Activated gamma-delta T cell treated with Interleukin-2 at 50 U/mL for 16 hours (primary cell): ENCODE measurements at regions not wholly inside any gene's neighbourhood (a gene's known extent, or its start where the extent isn't known, plus 50 kb on each side); places are given as distances from the start of the nearest gene placed in this dataset.

Source experiments
- DNase-seq: peaks from one replicate; pipeline ENCODE4 v3.0.0-alpha.2; 2020

- no peak for DNase-seq
Measured at GRCh38 chr10:77710081-77710551, 72.5 kb upstream of the KCNMA1 start.

- DNase-seq, result no peak
Measured at GRCh38 chr10:77707570-77707969, 70.0 kb upstream of the KCNMA1 start.

- no peak for DNase-seq
Measured at GRCh38 chr10:77702166-77702565, 64.6 kb upstream of the KCNMA1 start.

- DNase-seq, result no peak
Measured at GRCh38 chr10:77700086-77700485, 62.5 kb upstream of the KCNMA1 start.

- no peak for DNase-seq
Measured at GRCh38 chr10:77699080-77699645, 61.6 kb upstream of the KCNMA1 start.

- no peak for DNase-seq
Measured at GRCh38 chr10:77698267-77698931, 60.8 kb upstream of the KCNMA1 start.

GRCh38 chr10:77696584-77696983 is 59.0 kb upstream of the KCNMA1 start:
- DNase-seq, result no peak

- no peak for DNase-seq
Measured at GRCh38 chr10:77695186-77695585, 57.6 kb upstream of the KCNMA1 start.

- no peak for DNase-seq
Measured at GRCh38 chr10:77692782-77693181, 55.2 kb upstream of the KCNMA1 start.

GRCh38 chr10:77689339-77689738 is 51.7 kb upstream of the KCNMA1 start:
- no peak for DNase-seq

- no peak for DNase-seq
Measured at GRCh38 chr10:77687621-77688020, 50.0 kb upstream of the KCNMA1 start.
